NCI-H526 (cell line): ENCODE measurements at regions not wholly inside any gene's neighbourhood (a gene's known extent, or its start where the extent isn't known, plus 50 kb on each side); places are given as distances from the start of the nearest gene placed in this dataset.
A peak's percentile ranks its signal among the peaks of the same experiment; 100 is the strongest.

Experiments
- DNase-seq, 2 experiments: peaks; one replicate each; lab custom pipeline; 2025; lab: John Stamatoyannopoulos, UW

- peak in 1 of 2 experiments; percentile 46 for DNase-seq
Observed at GRCh38 chr3:168889666-168890065, 773.8 kb downstream of the MECOM start.

GRCh38 chr3:168888781-168889180, 774.7 kb downstream of the MECOM start:
- DNase-seq, result no peak

- DNase-seq, result no peak
Observed at GRCh38 chr3:168885028-168885427, 778.5 kb downstream of the MECOM start.

GRCh38 chr3:168884353-168884903, 779.1 kb downstream of the MECOM start:
- peak in 1 of 2 experiments; percentile 3 for DNase-seq

- peak in 1 of 2 experiments; percentile 4 for DNase-seq
Observed at GRCh38 chr3:168883145-168883544, 780.4 kb downstream of the MECOM start.

- no peak for DNase-seq
Observed at GRCh38 chr3:168881804-168882203, 781.7 kb downstream of the MECOM start.

- DNase-seq, result peak in 1 of 2 experiments; percentile 17
Observed at GRCh38 chr3:168878655-168879054, 782.9 kb upstream of the GOLIM4 start.

GRCh38 chr3:168877899-168878298, 782.2 kb upstream of the GOLIM4 start:
- DNase-seq, result peak; percentile 97 to 99

- DNase-seq, result peak; percentile 50 to 68
Observed at GRCh38 chr3:168876346-168877035, 780.8 kb upstream of the GOLIM4 start.

GRCh38 chr3:168872826-168873225, 777.1 kb upstream of the GOLIM4 start:
- no peak for DNase-seq

- DNase-seq, result no peak
Observed at GRCh38 chr3:168870892-168871291, 775.2 kb upstream of the GOLIM4 start.

GRCh38 chr3:168865022-168865551, 769.4 kb upstream of the GOLIM4 start:
- DNase-seq, result peak; percentile 38 to 65

GRCh38 chr3:168864107-168865021, 768.6 kb upstream of the GOLIM4 start:
- peak; percentile 38 to 40 for DNase-seq

- DNase-seq, result no peak
Observed at GRCh38 chr3:168863561-168863960, 767.8 kb upstream of the GOLIM4 start.

- no peak for DNase-seq
Observed at GRCh38 chr3:168862466-168862865, 766.7 kb upstream of the GOLIM4 start.

GRCh38 chr3:168860592-168860991, 764.9 kb upstream of the GOLIM4 start:
- DNase-seq, result no peak

GRCh38 chr3:168860028-168860427, 764.3 kb upstream of the GOLIM4 start:
- no peak for DNase-seq

GRCh38 chr3:168859574-168859973, 763.9 kb upstream of the GOLIM4 start:
- DNase-seq, result no peak

GRCh38 chr3:168859143-168859542, 763.4 kb upstream of the GOLIM4 start:
- no peak for DNase-seq

GRCh38 chr3:168858327-168858726, 762.6 kb upstream of the GOLIM4 start:
- DNase-seq, result no peak

GRCh38 chr3:168850109-168850508, 754.4 kb upstream of the GOLIM4 start:
- DNase-seq, result peak in 1 of 2 experiments; percentile 31

GRCh38 chr3:168847291-168847883, 751.7 kb upstream of the GOLIM4 start:
- DNase-seq, result peak in 1 of 2 experiments; percentile 63
